GM23338 (cell line): ENCODE measurements at regions not wholly inside any gene's neighbourhood (a gene's known extent, or its start where the extent isn't known, plus 50 kb on each side); places are given as distances from the start of the nearest gene placed in this dataset.

Experiments used
- CTCF ChIP-seq, 2 experiments: fragments of 200-600 bp in 1 of 2; sonication (generic) in 1 of 2; conservative IDR thresholded peaks; 2 replicates each; pipeline versions ENCODE4 v1.5.1 to v1.6.1; 2016 to 2017; ENCODE audit warnings: antibody characterized with exemption in 2 of 2, low read depth in 2 of 2, mild to moderate bottlenecking in 2 of 2, moderate library complexity in 1 of 2
- POLR2AphosphoS5 ChIP-seq: IDR thresholded peaks from 2 replicates; pipeline ENCODE4 v1.6.1; 2016; ENCODE audit warnings: antibody characterized with exemption, low read depth

- TF ChIP-seq CTCF (conservative IDR thresholded peaks at IDR 0.05; ENCODE audit: low read depth in 2 of 2) (no peak), POLR2AphosphoS5 (no peak)
These were observed 137.4 kb upstream of the ETAA1 start for GRCh38 chr2:67259556-67260342.
